MM.1S (cell line): ENCODE measurements at regions not wholly inside any gene's neighbourhood (a gene's known extent, or its start where the extent isn't known, plus 50 kb on each side); places are given as distances from the start of the nearest gene placed in this dataset.

Experiments used
- DNase-seq: peaks from one replicate; pipeline ENCODE4 v3.0.0-alpha.2; 2015
- H2AFZ ChIP-seq: fragments of 300-600 bp; sonication (generic); 2 replicates; pipeline ENCODE4 v1.6.0; 2016; ENCODE audit warnings: antibody characterized with exemption, low read length
- H3F3A ChIP-seq: fragments of 300-600 bp; sonication (generic); 2 replicates; pipeline ENCODE4 v1.6.1; 2016; ENCODE audit warnings: mild to moderate bottlenecking, antibody characterized with exemption, low read length, moderate library complexity, mixed read lengths; ENCODE audit not compliant: insufficient read depth
- H3K27ac ChIP-seq: fragments of 300-600 bp; sonication (generic); 2 replicates; pipeline ENCODE4 v1.5.1; 2016; ENCODE audit warnings: mild to moderate bottlenecking, low read length
- H3K27me3 ChIP-seq: fragments of 300-600 bp; sonication (generic); replicated peaks from 2 replicates; pipeline ENCODE4 v1.6.0; 2016; ENCODE audit warnings: low read length; ENCODE audit not compliant: insufficient read depth
- H3K36me3 ChIP-seq: fragments of 300-600 bp; sonication (generic); replicated peaks from 2 replicates; pipeline ENCODE4 v1.6.1; 2016; ENCODE audit warnings: mild to moderate bottlenecking, low read length, mixed read lengths; ENCODE audit not compliant: insufficient read depth
- H3K4me1 ChIP-seq: fragments of 300-600 bp; sonication (generic); 2 replicates; pipeline ENCODE4 v1.6.1; 2016; ENCODE audit warnings: low read length, mixed read lengths
- H3K4me2 ChIP-seq: fragments of 300-600 bp; sonication (generic); 2 replicates; pipeline ENCODE4 v1.6.0; 2016; ENCODE audit warnings: low read depth, low read length
- H3K4me3 ChIP-seq: fragments of 300-600 bp; sonication (generic); 2 replicates; pipeline ENCODE4 v1.5.1; 2016; ENCODE audit warnings: low read length, mixed read lengths
- H3K79me2 ChIP-seq: fragments of 300-600 bp; sonication (generic); 2 replicates; pipeline ENCODE4 v1.6.1; 2016; ENCODE audit warnings: mixed run types, low read length, mixed read lengths
- H3K9ac ChIP-seq: fragments of 300-600 bp; sonication (generic); 2 replicates; pipeline ENCODE4 v1.6.1; 2016; ENCODE audit warnings: low read length, mixed read lengths
- H3K9me2 ChIP-seq: fragments of 300-600 bp; sonication (generic); replicated peaks from 2 replicates; pipeline ENCODE4 v1.6.1; 2016; ENCODE audit warnings: mild to moderate bottlenecking, low read length, mixed read lengths; ENCODE audit not compliant: insufficient read depth
- H3K9me3 ChIP-seq: fragments of 300-600 bp; sonication (generic); replicated peaks from 2 replicates; pipeline ENCODE4 v1.6.1; 2016; ENCODE audit warnings: mild to moderate bottlenecking, low read length, mixed read lengths; ENCODE audit not compliant: insufficient read depth
- H4K20me1 ChIP-seq: fragments of 300-600 bp; sonication (generic); 2 replicates; pipeline ENCODE4 v1.6.1; 2016; ENCODE audit warnings: mild to moderate bottlenecking, low read length, moderate library complexity, mixed read lengths; ENCODE audit not compliant: insufficient read depth
- CTCF ChIP-seq: fragments of 300-600 bp; sonication (generic); IDR thresholded peaks from 2 replicates; pipeline ENCODE4 v1.5.1; 2016; ENCODE audit warnings: antibody characterized with exemption, low read length, mixed read lengths
- EZH2 ChIP-seq: fragments of 300-600 bp; sonication (generic); optimal IDR thresholded peaks from 2 replicates; pipeline ENCODE3; 2017; ENCODE audit warnings: low read depth, mild to moderate bottlenecking, antibody characterized with exemption, low read length, mixed read lengths
- EZH2phosphoT487 ChIP-seq: fragments of 300-600 bp; sonication (generic); IDR thresholded peaks from 2 replicates; pipeline ENCODE4 v1.6.1; 2018; ENCODE audit warnings: antibody characterized with exemption, low read length

- no peak overlapping the region for H3K4me2 ChIP-seq
- no peaks in the 10 kb centered on the region for H3K27me3 ChIP-seq
- H3K9ac ChIP-seq, result no peak overlapping the region
- H3K36me3 ChIP-seq, result no peaks in the 10 kb centered on the region
- H4K20me1 ChIP-seq, result no peaks in the 10 kb centered on the region
- H3K4me1 ChIP-seq, result peaks cover 34% of the 10 kb centered on the region
- H3K79me2 ChIP-seq, result no peaks in the 10 kb centered on the region
- no peak for TF ChIP-seq EZH2phosphoT487
- H3K9me3 ChIP-seq, result no peaks in the 10 kb centered on the region
- H3K9me2 ChIP-seq, result no peaks in the 10 kb centered on the region
- no peak overlapping the region for H2AFZ ChIP-seq
- H3F3A ChIP-seq, result peaks cover 4% of the 10 kb centered on the region; the same call in 1 of the 2 replicates
- no peak for DNase-seq
- no peak overlapping the region for H3K4me3 ChIP-seq
- H3K27ac ChIP-seq, result no peak overlapping the region
Measured at GRCh38 chr11:130779943-130780342, 136.3 kb downstream of the SNX19 start.

DNA sequence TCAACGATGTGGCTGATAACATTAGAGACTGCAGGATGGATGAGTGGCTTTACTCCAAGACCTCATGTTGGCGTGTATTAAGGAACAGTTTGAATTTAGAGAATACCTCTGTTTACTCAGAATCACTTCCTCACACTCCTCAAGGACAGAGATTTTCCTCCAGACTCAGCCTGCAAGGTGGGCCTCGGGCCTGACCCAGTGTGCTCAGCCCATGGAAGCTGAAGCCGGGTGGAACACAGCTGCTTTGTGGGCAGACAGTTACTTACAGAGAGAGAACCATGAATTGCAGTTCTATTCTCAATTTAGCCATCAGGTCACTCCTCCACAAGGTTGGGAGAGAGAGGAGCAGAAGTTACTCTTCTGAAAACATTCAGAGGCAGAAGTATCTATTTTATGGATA lies 135.8 kb downstream of the SNX19 start:
- no peaks in the 10 kb centered on the region for H3K79me2 ChIP-seq
- H3K4me3 ChIP-seq, result no peak overlapping the region
- no peaks in the 10 kb centered on the region for H3K9me3 ChIP-seq
- H3K4me2 ChIP-seq, result no peak overlapping the region
- no peak for DNase-seq
- H2AFZ ChIP-seq, result no peak overlapping the region
- H3F3A ChIP-seq, result peaks cover 4% of the 10 kb centered on the region; the same call in 1 of the 2 replicates
- TF ChIP-seq EZH2phosphoT487, result no peak
- TF ChIP-seq CTCF, result no peak
- TF ChIP-seq EZH2, result no peak
- H3K9ac ChIP-seq, result no peak overlapping the region
- peaks cover 34% of the 10 kb centered on the region for H3K4me1 ChIP-seq
- no peaks in the 10 kb centered on the region for H3K36me3 ChIP-seq
- H3K27me3 ChIP-seq, result no peaks in the 10 kb centered on the region
- H3K9me2 ChIP-seq, result no peaks in the 10 kb centered on the region
- no peak overlapping the region for H3K27ac ChIP-seq
- no peaks in the 10 kb centered on the region for H4K20me1 ChIP-seq

GRCh38 chr11:130781931-130782330 lies 134.3 kb downstream of the SNX19 start:
- DNase-seq, result no peak
- Histone ChIP-seq H3K79me2 (no peaks in the 10 kb centered on the region), H3K27ac (no peak overlapping the region)

More at GRCh38 chr11:130781931-130782330, 134.3 kb downstream of the SNX19 start:
- Histone ChIP-seq H3K9ac (no peak overlapping the region), H2AFZ (no peak overlapping the region), H3K4me1 (peaks cover 33% of the 10 kb centered on the region), H3K36me3 (no peaks in the 10 kb centered on the region), H3K9me3 (no peaks in the 10 kb centered on the region), H3K27me3 (no peaks in the 10 kb centered on the region), H4K20me1 (no peaks in the 10 kb centered on the region), H3F3A (peaks cover 4% of the 10 kb centered on the region; the same call in 1 of the 2 replicates), H3K9me2 (no peaks in the 10 kb centered on the region), H3K4me3 (no peak overlapping the region), H3K4me2 (no peak overlapping the region)
- no peak for TF ChIP-seq CTCF
- TF ChIP-seq EZH2, result no peak
